Brain microvascular endothelial cell (primary cell): ENCODE measurements at regions not wholly inside any gene's neighbourhood (a gene's known extent, or its start where the extent isn't known, plus 50 kb on each side); places are given as distances from the start of the nearest gene placed in this dataset.
"Not testable (repeated sequence)": the region's sequence is repeated elsewhere in the genome, so short reads cannot be mapped to it uniquely, and the experiment has no call there.

Experiments
- DNase-seq: peaks from one replicate; pipeline ENCODE4 v3.0.0-alpha.2; 2020
- H3K27ac ChIP-seq: fragments of 250-450 bp; sonication (Bioruptor Pico); 2 replicates; pipeline ENCODE4 v1.5.1; 2020; ENCODE audit warnings: mild to moderate bottlenecking, moderate library complexity
- H3K27me3 ChIP-seq: fragments of 250-450 bp; sonication (Bioruptor Pico); replicated peaks from 2 replicates; pipeline ENCODE4 v1.5.1; 2020; ENCODE audit warnings: mild to moderate bottlenecking
- H3K36me3 ChIP-seq: fragments of 250-450 bp; sonication (Bioruptor Pico); replicated peaks from 2 replicates; pipeline ENCODE4 v1.5.1; 2020; ENCODE audit warnings: mild to moderate bottlenecking
- H3K4me3 ChIP-seq: 2 replicates; pipeline ENCODE4 v1.5.1; 2011; ENCODE audit warnings: low read depth, mild to moderate bottlenecking, control low read depth, low read length, moderate library complexity
- in situ Hi-C: cut with HindIII; loops from 2 replicates; pipeline ENCODE4 v1.10.0; 2017; ENCODE audit warnings: low sequenced_read_pairs, low pct_ligation_motif_present
- TF ChIP-seq, protein P1 (sequence below): IDR thresholded peaks from 2 replicates; pipeline ENCODE4 v1.5.1; 2011; ENCODE audit warnings: low read depth, mild to moderate bottlenecking, moderate library complexity, low read length, control low read depth, inconsistent platforms; ENCODE audit errors: missing control alignments

DNA sequence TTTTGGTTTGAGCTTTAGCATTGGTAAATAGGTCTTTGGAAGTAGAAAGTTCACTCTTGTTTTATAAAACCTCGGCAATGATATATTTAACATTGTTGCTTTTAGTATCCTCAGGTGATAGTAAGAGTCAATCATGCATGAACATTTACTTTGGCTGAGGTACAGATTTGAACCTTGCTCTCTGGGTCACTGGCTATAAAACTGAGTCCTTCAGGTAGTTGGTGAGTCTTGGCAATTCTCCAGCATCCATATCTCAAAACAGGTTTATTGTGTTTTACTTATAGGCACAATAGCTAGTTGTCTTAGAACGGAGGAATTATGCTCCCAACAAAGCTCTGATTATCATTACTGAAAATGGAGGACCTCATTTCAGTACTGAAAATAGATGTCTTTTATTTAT, 75.1 kb downstream of the MAT2B start:
- no peak overlapping the region for H3K27ac ChIP-seq
- H3K4me3 ChIP-seq = no peak overlapping the region
- no peaks in the 10 kb centered on the region for H3K36me3 ChIP-seq
- TF ChIP-seq, protein P1, sequence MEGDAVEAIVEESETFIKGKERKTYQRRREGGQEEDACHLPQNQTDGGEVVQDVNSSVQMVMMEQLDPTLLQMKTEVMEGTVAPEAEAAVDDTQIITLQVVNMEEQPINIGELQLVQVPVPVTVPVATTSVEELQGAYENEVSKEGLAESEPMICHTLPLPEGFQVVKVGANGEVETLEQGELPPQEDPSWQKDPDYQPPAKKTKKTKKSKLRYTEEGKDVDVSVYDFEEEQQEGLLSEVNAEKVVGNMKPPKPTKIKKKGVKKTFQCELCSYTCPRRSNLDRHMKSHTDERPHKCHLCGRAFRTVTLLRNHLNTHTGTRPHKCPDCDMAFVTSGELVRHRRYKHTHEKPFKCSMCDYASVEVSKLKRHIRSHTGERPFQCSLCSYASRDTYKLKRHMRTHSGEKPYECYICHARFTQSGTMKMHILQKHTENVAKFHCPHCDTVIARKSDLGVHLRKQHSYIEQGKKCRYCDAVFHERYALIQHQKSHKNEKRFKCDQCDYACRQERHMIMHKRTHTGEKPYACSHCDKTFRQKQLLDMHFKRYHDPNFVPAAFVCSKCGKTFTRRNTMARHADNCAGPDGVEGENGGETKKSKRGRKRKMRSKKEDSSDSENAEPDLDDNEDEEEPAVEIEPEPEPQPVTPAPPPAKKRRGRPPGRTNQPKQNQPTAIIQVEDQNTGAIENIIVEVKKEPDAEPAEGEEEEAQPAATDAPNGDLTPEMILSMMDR = no peak
- H3K27me3 ChIP-seq = no peaks in the 10 kb centered on the region
- no peak for DNase-seq
- in situ Hi-C loops = no loop called here

DNA sequence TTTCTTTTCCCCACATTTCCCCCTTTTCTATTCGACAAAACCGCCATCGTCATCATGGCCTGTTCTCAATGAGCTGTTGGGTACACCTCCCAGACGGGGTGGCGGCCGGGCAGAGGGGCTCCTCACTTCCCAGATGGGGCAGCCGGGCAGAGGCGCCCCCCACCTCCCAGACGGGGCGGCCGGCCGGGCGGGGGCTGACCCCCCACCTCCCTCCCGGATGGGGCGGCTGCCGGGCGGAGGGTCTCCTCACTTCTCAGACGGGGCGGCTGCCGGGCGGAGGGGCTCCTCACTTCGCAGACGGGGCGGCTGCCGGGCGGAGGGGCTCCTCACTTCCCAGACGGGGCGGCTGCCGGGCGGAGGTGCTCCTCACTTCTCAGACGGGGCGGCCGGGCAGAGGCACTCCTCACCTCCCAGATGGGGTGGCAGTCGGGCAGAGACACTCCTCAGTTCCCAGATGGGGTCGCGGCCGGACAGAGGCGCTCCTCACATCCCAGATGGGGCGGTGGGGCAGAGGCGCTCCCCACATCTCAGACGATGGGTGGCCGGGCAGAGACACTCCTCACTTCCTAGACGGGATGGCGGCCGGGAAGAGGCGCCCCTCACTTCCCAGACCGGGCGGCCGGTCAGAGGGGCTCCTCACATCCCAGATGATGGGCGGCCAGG, 78.2 kb downstream of the MAT2B start:
- H3K4me3 ChIP-seq, H3K36me3 ChIP-seq, H3K27me3 ChIP-seq, in situ Hi-C loops, H3K27ac ChIP-seq, DNase-seq: not testable (repeated sequence)

DNA sequence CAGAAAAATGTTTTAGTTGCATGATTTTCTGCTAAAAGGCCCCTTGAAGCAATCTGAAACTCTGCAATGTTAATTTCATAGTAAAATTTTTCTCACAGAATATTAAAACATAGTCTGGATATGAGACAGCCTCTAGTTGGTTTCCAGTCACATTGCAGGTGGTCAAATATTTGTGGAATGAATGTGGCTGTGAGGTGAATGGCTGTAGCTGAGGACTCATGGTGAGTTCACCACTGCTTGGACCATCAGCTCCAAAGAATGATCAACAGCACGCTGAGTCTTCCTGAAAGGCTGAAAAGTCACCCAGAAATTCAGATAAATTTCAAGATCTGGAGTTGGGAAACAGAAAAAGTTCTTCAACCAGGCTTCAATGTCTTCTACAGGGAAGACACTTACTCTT, 79.8 kb downstream of the MAT2B start:
- in situ Hi-C loops = no loop called here
- TF ChIP-seq, protein P1 = no peak
- no peak overlapping the region for H3K27ac ChIP-seq
- no peak overlapping the region for H3K4me3 ChIP-seq
- H3K36me3 ChIP-seq = no peaks in the 10 kb centered on the region
- DNase-seq = no peak
- no peaks in the 10 kb centered on the region for H3K27me3 ChIP-seq

DNA sequence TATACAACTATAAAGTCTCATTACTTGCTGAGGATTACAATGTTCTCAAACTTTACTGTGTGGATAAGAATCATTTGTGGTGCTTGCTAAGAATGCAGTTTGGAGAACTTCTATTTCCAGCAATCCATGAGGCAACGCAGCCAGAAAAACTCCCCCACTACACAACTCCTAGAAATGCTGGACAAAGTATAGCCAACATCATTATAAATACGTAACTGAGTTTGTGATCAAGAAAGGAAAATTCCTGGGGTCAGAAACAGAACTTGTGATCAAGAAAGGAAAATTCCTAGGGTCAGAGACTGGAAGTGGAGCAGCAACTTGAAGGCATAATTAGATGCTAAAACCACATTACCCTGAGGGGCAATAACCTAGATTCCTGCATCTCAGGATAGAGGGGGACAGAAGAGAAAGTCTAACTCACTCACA, 81.1 kb downstream of the MAT2B start:
- Histone ChIP-seq H3K36me3 (no peaks in the 10 kb centered on the region), H3K27me3 (no peaks in the 10 kb centered on the region), H3K4me3 (no peak overlapping the region), H3K27ac (no peak overlapping the region)
- in situ Hi-C loops = no loop called here
- TF ChIP-seq, protein P1 = no peak
- no peak for DNase-seq

DNA sequence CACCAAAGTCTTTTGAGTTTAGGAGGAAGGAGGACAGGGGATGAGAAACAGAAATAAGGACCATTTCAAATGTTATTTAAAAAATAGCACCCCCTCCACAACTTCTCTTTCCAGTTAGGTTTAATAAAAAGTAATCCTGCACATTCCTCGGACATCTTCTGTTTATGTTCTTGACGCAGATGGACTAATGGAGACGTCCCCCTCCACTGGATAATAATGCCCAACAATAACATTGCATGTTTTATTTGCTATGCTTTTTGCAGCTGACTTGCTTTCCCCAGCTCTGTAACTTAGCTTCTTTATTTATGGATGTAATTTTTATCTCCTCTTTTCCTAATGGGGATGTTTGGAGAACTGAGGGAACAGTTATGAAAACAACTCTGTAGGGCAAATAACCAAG, 89.5 kb downstream of the MAT2B start:
- no peaks in the 10 kb centered on the region for H3K36me3 ChIP-seq
- in situ Hi-C loops = no loop called here
- H3K4me3 ChIP-seq = no peak overlapping the region
- H3K27me3 ChIP-seq = no peaks in the 10 kb centered on the region
- H3K27ac ChIP-seq = no peak overlapping the region
- DNase-seq = no peak
- TF ChIP-seq, protein P1 = no peak

DNA sequence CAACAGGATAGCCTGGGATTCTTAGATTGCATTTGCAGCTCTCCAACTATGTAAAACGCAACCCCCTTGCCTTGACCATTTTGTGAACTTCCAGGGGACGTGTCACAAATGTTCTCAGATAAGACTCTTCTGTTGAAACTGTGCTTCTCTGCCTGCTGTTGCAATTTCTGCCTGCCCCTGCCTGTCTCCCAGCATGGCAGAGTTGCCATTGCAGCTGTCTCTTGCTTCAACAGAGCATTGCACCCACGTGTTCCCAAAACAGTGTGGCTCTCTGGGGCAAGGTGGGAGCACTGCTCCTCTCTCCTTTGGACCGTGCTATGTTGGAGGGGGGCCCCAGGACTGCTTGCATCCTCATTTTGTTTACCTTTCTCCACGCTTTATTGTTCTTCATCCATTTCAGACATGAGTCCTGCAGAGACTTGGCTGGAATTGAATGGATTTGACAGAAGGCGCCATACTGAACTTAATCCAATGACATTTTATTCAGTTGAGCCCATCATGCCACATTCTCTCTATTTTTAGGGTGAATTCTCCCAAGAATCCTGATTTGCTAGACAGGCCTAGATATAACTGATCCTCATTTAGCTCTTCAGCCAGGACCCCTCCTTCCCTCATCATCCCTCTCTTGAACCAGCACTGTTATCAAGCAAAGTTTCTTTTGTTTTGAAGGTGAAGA, 90.7 kb downstream of the MAT2B start:
- Histone ChIP-seq H3K4me3 (no peak overlapping the region), H3K36me3 (no peaks in the 10 kb centered on the region), H3K27me3 (no peaks in the 10 kb centered on the region), H3K27ac (no peak overlapping the region)
- no peak for DNase-seq
- TF ChIP-seq, protein P1 = no peak
- in situ Hi-C loops = no loop called here
